A673 (cell line): ENCODE measurements at regions not wholly inside any gene's neighbourhood (a gene's known extent, or its start where the extent isn't known, plus 50 kb on each side); places are given as distances from the start of the nearest gene placed in this dataset.

Experiments
- EZH2 ChIP-seq: fragments of 200-600 bp; sonication (generic); IDR thresholded peaks from 2 replicates; pipeline ENCODE4 v1.6.1; 2017; ENCODE audit warnings: borderline replicate concordance, low read depth, mild to moderate bottlenecking, mixed read lengths, antibody characterized with exemption, low read length; ENCODE audit not compliant: poor library complexity, severe bottlenecking
- TF ChIP-seq, protein P1 (sequence below): fragments of 300-800, 200-600 bp; sonication (generic); conservative IDR thresholded peaks from 2 replicates; pipeline ENCODE4 v1.5.1; 2017; ENCODE audit warnings: low read depth, mild to moderate bottlenecking, antibody characterized with exemption, low read length, moderate library complexity, mixed read lengths

DNA sequence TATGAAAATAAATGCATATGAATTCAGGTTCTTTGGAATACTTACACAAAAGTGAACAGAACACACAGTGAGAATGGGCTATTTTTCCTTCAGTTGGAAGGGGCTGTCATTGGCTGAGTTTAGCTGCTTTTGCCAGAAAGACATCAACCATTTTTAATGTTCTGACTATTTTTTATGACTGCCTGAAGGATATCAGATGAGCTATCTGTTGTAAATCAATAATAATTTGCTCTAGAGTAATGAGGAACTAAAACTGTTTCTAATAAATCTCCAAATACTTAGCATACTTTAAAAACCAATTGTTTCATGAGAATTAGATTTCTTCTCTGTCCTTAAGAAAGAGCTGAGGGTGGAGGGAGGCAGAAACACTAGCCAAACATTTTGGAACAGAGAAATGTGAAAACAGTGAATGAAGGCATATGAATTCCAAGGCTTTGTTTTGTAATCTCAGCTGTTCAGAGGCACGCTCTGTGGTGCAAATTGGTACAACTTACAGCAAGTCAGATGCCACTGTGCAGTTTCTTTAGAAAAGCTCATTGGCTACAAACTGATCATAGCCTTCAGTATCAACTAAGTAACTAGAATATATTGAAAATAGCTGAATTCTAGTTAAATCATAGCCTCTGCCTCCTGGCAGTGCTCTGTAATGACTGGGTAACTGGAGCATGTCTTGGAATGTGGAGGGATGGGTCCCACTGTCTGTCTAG is 228.9 kb upstream of the JAG1 start:
- TF ChIP-seq, protein P1, sequence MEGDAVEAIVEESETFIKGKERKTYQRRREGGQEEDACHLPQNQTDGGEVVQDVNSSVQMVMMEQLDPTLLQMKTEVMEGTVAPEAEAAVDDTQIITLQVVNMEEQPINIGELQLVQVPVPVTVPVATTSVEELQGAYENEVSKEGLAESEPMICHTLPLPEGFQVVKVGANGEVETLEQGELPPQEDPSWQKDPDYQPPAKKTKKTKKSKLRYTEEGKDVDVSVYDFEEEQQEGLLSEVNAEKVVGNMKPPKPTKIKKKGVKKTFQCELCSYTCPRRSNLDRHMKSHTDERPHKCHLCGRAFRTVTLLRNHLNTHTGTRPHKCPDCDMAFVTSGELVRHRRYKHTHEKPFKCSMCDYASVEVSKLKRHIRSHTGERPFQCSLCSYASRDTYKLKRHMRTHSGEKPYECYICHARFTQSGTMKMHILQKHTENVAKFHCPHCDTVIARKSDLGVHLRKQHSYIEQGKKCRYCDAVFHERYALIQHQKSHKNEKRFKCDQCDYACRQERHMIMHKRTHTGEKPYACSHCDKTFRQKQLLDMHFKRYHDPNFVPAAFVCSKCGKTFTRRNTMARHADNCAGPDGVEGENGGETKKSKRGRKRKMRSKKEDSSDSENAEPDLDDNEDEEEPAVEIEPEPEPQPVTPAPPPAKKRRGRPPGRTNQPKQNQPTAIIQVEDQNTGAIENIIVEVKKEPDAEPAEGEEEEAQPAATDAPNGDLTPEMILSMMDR: no peak
- TF ChIP-seq EZH2: no peak
